ENCODE measurements at regions not wholly inside any gene's neighbourhood (a gene's known extent, or its start where the extent isn't known, plus 50 kb on each side); places are given as distances from the start of the nearest gene placed in this dataset.

DNA sequence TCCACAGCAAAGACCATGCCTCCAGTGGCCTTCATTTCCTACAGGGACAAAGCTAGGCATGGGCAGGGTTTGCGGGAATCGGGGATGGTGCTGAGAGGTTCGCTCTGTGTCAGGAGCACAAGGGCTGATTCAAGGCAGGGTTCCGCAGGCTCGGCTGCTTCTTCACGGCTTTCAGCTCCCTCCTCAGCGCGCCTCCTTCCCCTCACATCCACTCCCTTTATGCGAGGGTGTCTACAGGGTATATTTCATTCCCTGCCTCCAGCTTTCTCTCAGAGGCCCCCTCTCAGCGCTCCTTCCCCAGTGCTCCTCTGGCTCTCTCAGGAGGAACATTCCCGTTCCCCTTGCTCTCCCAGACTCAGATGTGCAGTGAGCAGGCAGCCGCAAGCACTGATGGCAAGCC, 78.7 kb upstream of the ASB18 start:
- H3K4me1 ChIP-seq (ENCODE audit: control insufficient read depth, insufficient read depth, low read length), result no peaks in the 10 kb centered on the region
- no peak overlapping the region for H3K4me3 ChIP-seq (ENCODE audit: low read depth in 2 of 2, low read length in 2 of 2)
- H3K9me3 ChIP-seq (ENCODE audit: control insufficient read depth, insufficient read depth, low read depth, low read length), result no peaks in the 10 kb centered on the region
- H3K27ac ChIP-seq (ENCODE audit: low read length), result no peak overlapping the region
- intact Hi-C loops (cut with micrococcal nuclease; ENCODE audit: unreplicated experiment), result no loop called here
- DNase-seq (ENCODE audit: low read depth, low spot score) (no peak), ATAC-seq (no peak)
- BruUV-seq (replicated peaks), result no TSS peak
- H3K36me3 ChIP-seq (ENCODE audit: control insufficient read depth, insufficient read depth, low read length), result no peaks in the 10 kb centered on the region
- in situ Hi-C loops (cut with HindIII; ENCODE audit: low pct_unique_long_range_greater_than_20kb, low sequenced_read_pairs), result no loop called here
- POLR2A ChIA-PET, result no interaction called here
- no peaks in the 10 kb centered on the region for H3K27me3 ChIP-seq (ENCODE audit: control insufficient read depth, insufficient read depth, low read length)
- CTCF ChIA-PET, result no interaction called here
- TF ChIP-seq SIN3A (IDR thresholded peaks at IDR 0.05; ENCODE audit: borderline replicate concordance, insufficient read depth, low read depth, low read length) (no peak), POLR2AphosphoS5 (IDR thresholded peaks at IDR 0.05; ENCODE audit: low read depth, low read length) (no peak), TCF7L2 (IDR thresholded peaks at IDR 0.05; ENCODE audit: low read depth, low read length) (no peak)
- TF ChIP-seq, protein P1, sequence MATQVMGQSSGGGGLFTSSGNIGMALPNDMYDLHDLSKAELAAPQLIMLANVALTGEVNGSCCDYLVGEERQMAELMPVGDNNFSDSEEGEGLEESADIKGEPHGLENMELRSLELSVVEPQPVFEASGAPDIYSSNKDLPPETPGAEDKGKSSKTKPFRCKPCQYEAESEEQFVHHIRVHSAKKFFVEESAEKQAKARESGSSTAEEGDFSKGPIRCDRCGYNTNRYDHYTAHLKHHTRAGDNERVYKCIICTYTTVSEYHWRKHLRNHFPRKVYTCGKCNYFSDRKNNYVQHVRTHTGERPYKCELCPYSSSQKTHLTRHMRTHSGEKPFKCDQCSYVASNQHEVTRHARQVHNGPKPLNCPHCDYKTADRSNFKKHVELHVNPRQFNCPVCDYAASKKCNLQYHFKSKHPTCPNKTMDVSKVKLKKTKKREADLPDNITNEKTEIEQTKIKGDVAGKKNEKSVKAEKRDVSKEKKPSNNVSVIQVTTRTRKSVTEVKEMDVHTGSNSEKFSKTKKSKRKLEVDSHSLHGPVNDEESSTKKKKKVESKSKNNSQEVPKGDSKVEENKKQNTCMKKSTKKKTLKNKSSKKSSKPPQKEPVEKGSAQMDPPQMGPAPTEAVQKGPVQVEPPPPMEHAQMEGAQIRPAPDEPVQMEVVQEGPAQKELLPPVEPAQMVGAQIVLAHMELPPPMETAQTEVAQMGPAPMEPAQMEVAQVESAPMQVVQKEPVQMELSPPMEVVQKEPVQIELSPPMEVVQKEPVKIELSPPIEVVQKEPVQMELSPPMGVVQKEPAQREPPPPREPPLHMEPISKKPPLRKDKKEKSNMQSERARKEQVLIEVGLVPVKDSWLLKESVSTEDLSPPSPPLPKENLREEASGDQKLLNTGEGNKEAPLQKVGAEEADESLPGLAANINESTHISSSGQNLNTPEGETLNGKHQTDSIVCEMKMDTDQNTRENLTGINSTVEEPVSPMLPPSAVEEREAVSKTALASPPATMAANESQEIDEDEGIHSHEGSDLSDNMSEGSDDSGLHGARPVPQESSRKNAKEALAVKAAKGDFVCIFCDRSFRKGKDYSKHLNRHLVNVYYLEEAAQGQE (IDR thresholded peaks at IDR 0.05; ENCODE audit: insufficient read depth in 1 of 2, low read depth in 2 of 2, low read length in 1 of 2), result no peak
- TF ChIP-seq, protein P2, sequence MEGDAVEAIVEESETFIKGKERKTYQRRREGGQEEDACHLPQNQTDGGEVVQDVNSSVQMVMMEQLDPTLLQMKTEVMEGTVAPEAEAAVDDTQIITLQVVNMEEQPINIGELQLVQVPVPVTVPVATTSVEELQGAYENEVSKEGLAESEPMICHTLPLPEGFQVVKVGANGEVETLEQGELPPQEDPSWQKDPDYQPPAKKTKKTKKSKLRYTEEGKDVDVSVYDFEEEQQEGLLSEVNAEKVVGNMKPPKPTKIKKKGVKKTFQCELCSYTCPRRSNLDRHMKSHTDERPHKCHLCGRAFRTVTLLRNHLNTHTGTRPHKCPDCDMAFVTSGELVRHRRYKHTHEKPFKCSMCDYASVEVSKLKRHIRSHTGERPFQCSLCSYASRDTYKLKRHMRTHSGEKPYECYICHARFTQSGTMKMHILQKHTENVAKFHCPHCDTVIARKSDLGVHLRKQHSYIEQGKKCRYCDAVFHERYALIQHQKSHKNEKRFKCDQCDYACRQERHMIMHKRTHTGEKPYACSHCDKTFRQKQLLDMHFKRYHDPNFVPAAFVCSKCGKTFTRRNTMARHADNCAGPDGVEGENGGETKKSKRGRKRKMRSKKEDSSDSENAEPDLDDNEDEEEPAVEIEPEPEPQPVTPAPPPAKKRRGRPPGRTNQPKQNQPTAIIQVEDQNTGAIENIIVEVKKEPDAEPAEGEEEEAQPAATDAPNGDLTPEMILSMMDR (IDR thresholded peaks at IDR 0.05), result no peak

- intact Hi-C loops (cut with micrococcal nuclease; ENCODE audit: unreplicated experiment), result no loop called here
- Histone ChIP-seq H3K36me3 (ENCODE audit: control insufficient read depth, insufficient read depth, low read length) (no peaks in the 10 kb centered on the region), H3K9me3 (ENCODE audit: control insufficient read depth, insufficient read depth, low read depth, low read length) (no peaks in the 10 kb centered on the region), H3K27me3 (ENCODE audit: control insufficient read depth, insufficient read depth, low read length) (no peaks in the 10 kb centered on the region), H3K4me3 (ENCODE audit: low read depth in 2 of 2, low read length in 2 of 2) (no peak overlapping the region), H3K4me1 (ENCODE audit: control insufficient read depth, insufficient read depth, low read length) (no peaks in the 10 kb centered on the region), H3K27ac (ENCODE audit: low read length) (no peak overlapping the region)
- no TSS peak for BruUV-seq (replicated peaks)
- TF ChIP-seq SIN3A (IDR thresholded peaks at IDR 0.05; ENCODE audit: borderline replicate concordance, insufficient read depth, low read depth, low read length) (no peak), TCF7L2 (IDR thresholded peaks at IDR 0.05; ENCODE audit: low read depth, low read length) (no peak), POLR2AphosphoS5 (IDR thresholded peaks at IDR 0.05; ENCODE audit: low read depth, low read length) (no peak)
- TF ChIP-seq, protein P1 (IDR thresholded peaks at IDR 0.05; ENCODE audit: insufficient read depth in 1 of 2, low read depth in 2 of 2, low read length in 1 of 2), result no peak
- TF ChIP-seq, protein P2 (IDR thresholded peaks at IDR 0.05), result peak; percentile 87
- CTCF ChIA-PET, result no interaction called here
- DNase-seq (ENCODE audit: low read depth, low spot score) (peak; percentile 42), ATAC-seq (peak; percentile 68)
- POLR2A ChIA-PET, result no interaction called here
- in situ Hi-C loops (cut with HindIII; ENCODE audit: low pct_unique_long_range_greater_than_20kb, low sequenced_read_pairs), result no loop called here
Observed at GRCh38 chr2:236343400-236344161, 79.4 kb upstream of the ASB18 start.
